Fibroblast of lung (primary cell): ENCODE measurements at regions not wholly inside any gene's neighbourhood (a gene's known extent, or its start where the extent isn't known, plus 50 kb on each side); places are given as distances from the start of the nearest gene placed in this dataset.

Experiments
- CTCF ChIP-seq, 2 donors: IDR thresholded peaks in 1 of 2; conservative IDR thresholded peaks in 1 of 2; 1 replicate in 1 of 2; 2 replicates in 1 of 2; pipeline ENCODE4 v1.5.1; 2011 to 2012; ENCODE audit warnings: low read length in 2 of 2, control low read depth in 1 of 2, inconsistent platforms in 1 of 2, low read depth in 1 of 2, mild to moderate bottlenecking in 1 of 2
- EZH2 ChIP-seq: IDR thresholded peaks from 2 replicates; pipeline ENCODE4 v1.5.1; 2012; ENCODE audit warnings: low read length, control low read depth, mild to moderate bottlenecking; ENCODE audit errors: missing control alignments

DNA sequence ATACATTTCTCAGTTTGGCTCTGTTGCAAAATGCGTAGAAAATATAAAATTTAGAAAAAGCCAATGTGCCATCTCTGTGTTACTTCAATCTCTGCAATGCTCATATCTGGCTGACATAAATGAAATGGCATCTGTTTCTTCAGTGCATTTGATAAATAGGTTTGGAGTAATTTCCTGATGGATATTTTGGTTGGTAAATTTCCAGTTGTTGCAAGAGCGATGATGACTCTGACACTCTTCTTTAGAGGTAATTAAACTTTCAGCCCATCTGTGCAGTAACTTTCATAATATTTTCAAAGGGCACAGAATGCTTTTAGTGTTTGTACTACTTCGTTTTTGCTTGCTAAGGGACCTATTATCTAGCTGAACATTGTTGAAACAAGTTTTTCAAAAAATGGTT lies 1286.4 kb downstream of the PCDH9 start:
- TF ChIP-seq CTCF (conservative IDR thresholded peaks at IDR 0.05 in 1 of 2, IDR thresholded peaks at IDR 0.05 in 1 of 2; ENCODE audit: low read depth in 1 of 2, low read length in 2 of 2), result no peak
- TF ChIP-seq EZH2, result no peak
